Activated B cell treated with CpG ODN at 0.5 μM for 24 hours (primary cell): ENCODE measurements at regions not wholly inside any gene's neighbourhood (a gene's known extent, or its start where the extent isn't known, plus 50 kb on each side); places are given as distances from the start of the nearest gene placed in this dataset.

Source experiments
- ATAC-seq: fragments of 200-7000 bp; cut with Tn5 transposase; one replicate; pipeline ENCODE4 v1.10.0; 2021; ENCODE audit warnings: low read depth, mild to moderate bottlenecking, moderate library complexity
- CTCF ChIA-PET: fragments of 350-600 bp; sonication (Branson Sonifier 250); formaldehyde crosslinking; loops from one replicate; lab custom pipeline; 2021; ENCODE audit warnings: antibody characterized with exemption; lab: Charles Lee
- POLR2A ChIA-PET: fragments of 350-600 bp; sonication (Branson Sonifier 250); formaldehyde crosslinking; loops from one replicate; lab custom pipeline; 2021; ENCODE audit warnings: antibody characterized with exemption; lab: Charles Lee
- DNase-seq: peaks from one replicate; pipeline ENCODE4 v3.0.0; 2022
- H3K27ac Mint-ChIP-seq: one replicate; pipeline ENCODE4 v1.8.0; 2020; ENCODE audit warnings: mixed read lengths
- H3K27me3 Mint-ChIP-seq: one replicate; pipeline ENCODE4 v1.8.0; 2021; ENCODE audit warnings: mixed read lengths
- H3K36me3 Mint-ChIP-seq: one replicate; pipeline ENCODE4 v1.8.0; 2021; ENCODE audit warnings: low read depth, mixed read lengths
- H3K4me1 Mint-ChIP-seq: one replicate; pipeline ENCODE4 v1.8.0; 2021; ENCODE audit warnings: mixed read lengths
- H3K4me3 Mint-ChIP-seq: one replicate; pipeline ENCODE4 v1.8.0; 2020; ENCODE audit warnings: mild to moderate bottlenecking, mixed read lengths
- H3K9me3 Mint-ChIP-seq: one replicate; pipeline ENCODE4 v1.8.0; 2020; ENCODE audit warnings: mixed read lengths
- intact Hi-C: fragments of 100-400 bp; cut with micrococcal nuclease; formaldehyde crosslinking; loops from one replicate; pipeline ENCODE4 v1.15.1; 2024
- TF ChIP-seq, protein P1 (sequence below): fragments of 200-600 bp; IDR thresholded peaks from one replicate; pipeline ENCODE4 v1.8.0; 2022; ENCODE audit warnings: antibody characterized with exemption, mild to moderate bottlenecking

DNA sequence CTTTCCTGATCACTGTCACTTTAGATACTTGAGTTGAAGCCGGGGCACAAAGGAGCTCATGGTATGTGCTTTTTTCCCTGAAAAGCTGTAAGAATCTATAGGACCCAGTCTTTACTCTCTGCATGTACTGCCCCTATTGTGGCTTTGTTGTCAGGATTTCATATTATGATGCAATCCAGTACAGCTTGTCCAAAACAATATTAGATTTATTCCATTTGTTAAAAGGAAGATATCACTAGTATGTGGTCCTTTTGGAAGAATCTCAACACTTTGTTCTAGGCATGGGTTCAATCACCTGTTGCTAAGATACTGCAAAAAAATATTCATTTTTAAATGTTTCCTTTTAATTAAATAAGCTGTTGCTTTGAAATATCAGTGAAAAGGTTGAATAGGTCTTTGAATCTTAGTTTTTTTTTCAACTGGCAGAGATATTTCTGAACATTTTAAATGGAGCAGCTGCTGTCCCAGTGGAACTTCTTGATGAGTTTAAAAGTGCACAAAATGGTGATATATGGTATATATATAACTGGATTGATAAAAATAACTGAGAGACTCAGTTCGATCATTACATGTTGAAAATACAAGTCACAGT, 256.6 kb upstream of the NT5C1B start:
- intact Hi-C loops, result no loop called here
- Mint-ChIP-seq H3K27me3 (no peaks in the 10 kb centered on the region), H3K4me3 (no peak overlapping the region), H3K4me1 (peaks cover 2% of the 10 kb centered on the region), H3K9me3 (no peaks in the 10 kb centered on the region), H3K27ac (no peak overlapping the region), H3K36me3 (no peaks in the 10 kb centered on the region)
- TF ChIP-seq, protein P1, sequence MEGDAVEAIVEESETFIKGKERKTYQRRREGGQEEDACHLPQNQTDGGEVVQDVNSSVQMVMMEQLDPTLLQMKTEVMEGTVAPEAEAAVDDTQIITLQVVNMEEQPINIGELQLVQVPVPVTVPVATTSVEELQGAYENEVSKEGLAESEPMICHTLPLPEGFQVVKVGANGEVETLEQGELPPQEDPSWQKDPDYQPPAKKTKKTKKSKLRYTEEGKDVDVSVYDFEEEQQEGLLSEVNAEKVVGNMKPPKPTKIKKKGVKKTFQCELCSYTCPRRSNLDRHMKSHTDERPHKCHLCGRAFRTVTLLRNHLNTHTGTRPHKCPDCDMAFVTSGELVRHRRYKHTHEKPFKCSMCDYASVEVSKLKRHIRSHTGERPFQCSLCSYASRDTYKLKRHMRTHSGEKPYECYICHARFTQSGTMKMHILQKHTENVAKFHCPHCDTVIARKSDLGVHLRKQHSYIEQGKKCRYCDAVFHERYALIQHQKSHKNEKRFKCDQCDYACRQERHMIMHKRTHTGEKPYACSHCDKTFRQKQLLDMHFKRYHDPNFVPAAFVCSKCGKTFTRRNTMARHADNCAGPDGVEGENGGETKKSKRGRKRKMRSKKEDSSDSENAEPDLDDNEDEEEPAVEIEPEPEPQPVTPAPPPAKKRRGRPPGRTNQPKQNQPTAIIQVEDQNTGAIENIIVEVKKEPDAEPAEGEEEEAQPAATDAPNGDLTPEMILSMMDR, result no peak
- no peak for ATAC-seq
- POLR2A ChIA-PET, result no interaction called here
- CTCF ChIA-PET, result no interaction called here
- DNase-seq, result no peak

DNA sequence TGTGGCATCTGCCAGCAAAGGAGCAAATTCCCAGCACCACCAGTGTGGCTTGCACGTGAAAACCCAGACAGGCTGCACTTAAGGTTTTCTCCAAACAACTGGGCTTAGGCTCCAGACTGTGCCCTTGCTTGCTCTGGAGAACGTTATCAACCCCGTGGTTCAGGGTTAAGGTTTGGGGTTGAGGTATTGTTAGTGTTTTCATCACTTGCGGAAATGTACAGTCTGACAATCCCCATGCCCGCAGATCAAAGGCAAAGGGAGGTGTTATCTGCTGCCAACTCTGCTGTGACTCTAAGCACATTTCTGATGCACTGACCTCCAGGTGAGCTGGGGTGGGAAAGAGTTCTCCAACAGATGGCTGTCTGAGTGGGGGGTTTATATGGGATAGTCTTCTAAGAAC, 253.5 kb upstream of the NT5C1B start:
- ChIA-PET CTCF (no interaction called here), POLR2A (no interaction called here)
- H3K4me1 Mint-ChIP-seq, result no peaks in the 10 kb centered on the region
- no peaks in the 10 kb centered on the region for H3K9me3 Mint-ChIP-seq
- H3K27me3 Mint-ChIP-seq, result no peaks in the 10 kb centered on the region
- no peak for DNase-seq
- no peak for ATAC-seq
- TF ChIP-seq, protein P1, result no peak
- H3K36me3 Mint-ChIP-seq, result no peaks in the 10 kb centered on the region
- intact Hi-C loops, result no loop called here
- no peak overlapping the region for H3K27ac Mint-ChIP-seq
- H3K4me3 Mint-ChIP-seq, result no peak overlapping the region

DNA sequence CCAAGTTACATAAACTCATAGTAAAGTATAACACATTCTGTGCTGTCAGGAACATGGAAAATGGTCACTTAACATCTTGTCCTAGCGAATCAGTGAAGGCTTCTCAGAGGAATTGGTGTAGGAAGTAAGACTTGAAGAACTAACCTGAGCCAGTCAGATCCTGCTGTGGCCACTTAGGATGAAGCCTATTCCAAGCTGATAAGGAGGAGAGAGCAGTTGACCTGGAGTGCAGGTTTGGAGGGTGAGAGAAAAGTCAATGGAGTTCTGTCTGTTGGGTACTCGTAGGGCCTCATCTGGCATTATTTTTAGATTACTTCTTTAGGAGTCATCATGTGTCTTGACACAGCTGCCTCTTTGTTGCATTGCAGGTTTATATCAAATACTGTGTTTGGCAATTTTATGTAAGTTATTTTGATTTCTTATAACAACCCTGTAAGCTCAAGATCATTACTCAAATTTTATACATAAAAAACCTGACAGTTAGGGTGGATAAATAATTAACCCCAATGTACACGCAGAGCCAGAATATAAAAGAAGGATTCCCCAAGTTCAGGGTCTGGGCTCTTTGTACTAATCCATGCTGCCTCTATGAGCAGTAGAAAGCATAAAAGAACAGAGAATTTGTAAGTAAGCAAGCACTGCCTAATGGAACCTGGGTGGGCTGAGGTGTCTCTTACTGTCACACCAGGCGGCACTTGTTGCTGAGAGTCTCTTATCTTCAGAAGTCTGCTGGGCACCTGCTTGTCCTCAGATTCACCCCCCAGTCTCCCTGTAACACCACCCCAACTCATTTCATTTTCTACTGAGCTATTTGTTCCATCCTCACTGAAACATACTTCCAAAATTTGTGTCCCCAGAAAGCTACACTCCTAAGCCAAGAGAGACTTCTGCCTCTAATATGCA, 252.1 kb upstream of the NT5C1B start:
- Mint-ChIP-seq H3K36me3 (no peaks in the 10 kb centered on the region), H3K4me3 (no peak overlapping the region), H3K4me1 (no peaks in the 10 kb centered on the region), H3K9me3 (no peaks in the 10 kb centered on the region), H3K27ac (no peak overlapping the region), H3K27me3 (no peaks in the 10 kb centered on the region)
- CTCF ChIA-PET, result interaction anchor here (0.6 kb wide), 1 partner anchor 9 kb away, joined by 4 read pairs; no protein-coding TSS in a partner anchor
- no peak for DNase-seq
- ATAC-seq, result no peak
- POLR2A ChIA-PET, result no interaction called here
- intact Hi-C loops, result no loop called here
- TF ChIP-seq, protein P1, result no peak

DNA sequence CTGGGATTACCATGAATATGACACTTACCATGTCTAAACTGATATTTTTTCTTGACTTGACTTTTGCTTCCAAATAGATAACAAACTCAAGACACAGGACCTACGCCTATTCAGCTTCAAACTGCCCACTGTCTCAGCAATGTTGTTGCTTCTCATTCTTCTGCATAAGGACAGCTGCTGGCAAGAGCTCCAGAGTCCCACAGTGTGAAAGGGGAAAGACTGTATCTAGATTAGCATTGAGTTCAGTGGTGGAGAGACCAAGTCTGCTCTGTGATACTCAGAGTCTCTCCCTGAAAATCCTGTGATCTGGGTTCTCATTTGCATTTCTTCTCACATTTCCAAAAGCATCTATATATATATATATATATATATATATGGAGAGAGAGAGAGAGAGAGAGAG, 247.9 kb upstream of the NT5C1B start:
- no peak overlapping the region for H3K27ac Mint-ChIP-seq
- POLR2A ChIA-PET, result no interaction called here
- DNase-seq (no peak), ATAC-seq (no peak)
- TF ChIP-seq, protein P1, result no peak
- H3K4me3 Mint-ChIP-seq, result no peak overlapping the region
- intact Hi-C loops, result no loop called here
- H3K4me1 Mint-ChIP-seq, result no peaks in the 10 kb centered on the region
- H3K27me3 Mint-ChIP-seq, result no peaks in the 10 kb centered on the region
- no peaks in the 10 kb centered on the region for H3K9me3 Mint-ChIP-seq
- no peaks in the 10 kb centered on the region for H3K36me3 Mint-ChIP-seq
- CTCF ChIA-PET, result no interaction called here

DNA sequence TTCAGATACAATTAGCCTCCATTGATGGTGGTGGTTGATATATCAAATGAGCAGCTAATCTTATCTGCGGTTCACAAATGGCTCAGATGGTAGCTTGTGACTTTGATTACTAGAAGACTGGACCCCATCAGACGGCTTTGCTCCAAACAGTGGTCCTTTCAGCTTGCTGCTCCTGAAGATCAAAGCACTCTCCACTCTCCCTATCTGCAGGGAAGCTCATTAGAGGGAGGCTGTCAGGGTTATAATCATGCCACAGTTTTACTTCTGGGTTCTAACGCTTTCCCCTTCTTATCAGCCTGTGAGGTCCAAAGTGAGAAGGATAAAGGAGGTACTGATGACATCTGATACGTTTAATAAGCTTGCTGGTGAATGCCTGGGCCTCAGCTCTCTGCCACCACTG, 247.1 kb upstream of the NT5C1B start:
- ChIA-PET POLR2A (no interaction called here), CTCF (no interaction called here)
- intact Hi-C loops, result no loop called here
- TF ChIP-seq, protein P1, result no peak
- H3K4me1 Mint-ChIP-seq, result no peaks in the 10 kb centered on the region
- H3K27ac Mint-ChIP-seq, result no peak overlapping the region
- H3K4me3 Mint-ChIP-seq, result no peak overlapping the region
- no peak for DNase-seq
- ATAC-seq, result no peak
- H3K36me3 Mint-ChIP-seq, result no peaks in the 10 kb centered on the region
- H3K9me3 Mint-ChIP-seq, result no peaks in the 10 kb centered on the region
- no peaks in the 10 kb centered on the region for H3K27me3 Mint-ChIP-seq
